ENCODE measurements at regions not wholly inside any gene's neighbourhood (a gene's known extent, or its start where the extent isn't known, plus 50 kb on each side); places are given as distances from the start of the nearest gene placed in this dataset.
"Not testable (repeated sequence)": the region's sequence is repeated elsewhere in the genome, so short reads cannot be mapped to it uniquely, and the experiment has no call there.

GRCh38 chr4:134627366-134627765 is 425.8 kb upstream of the PABPC4L start:
- in situ Hi-C loops (cut with MboI; ENCODE audit: low sequenced_read_pairs), result no loop called here
- Histone ChIP-seq H3K36me3 (replicated peaks) (no peaks in the 10 kb centered on the region), H3K4me3 (no peak overlapping the region), H3K27me3 (ENCODE audit: low read depth) (no peaks in the 10 kb centered on the region), H3K4me1 (peaks cover 22% of the 10 kb centered on the region), H3K9me3 (no peaks in the 10 kb centered on the region)
- no peak for DNase-seq (ENCODE audit: low spot score in 2 of 2)

GRCh38 chr4:134624365-134624764 is 422.8 kb upstream of the PABPC4L start:
- Histone ChIP-seq H3K4me3 (no peak overlapping the region), H3K9me3 (no peaks in the 10 kb centered on the region), H3K4me1 (peaks cover 22% of the 10 kb centered on the region), H3K36me3 (replicated peaks) (no peaks in the 10 kb centered on the region), H3K27me3 (ENCODE audit: low read depth) (no peaks in the 10 kb centered on the region)
- in situ Hi-C loops (cut with MboI; ENCODE audit: low sequenced_read_pairs), result no loop called here
- DNase-seq (ENCODE audit: low spot score in 2 of 2), result peak; percentile 38 to 97

GRCh38 chr4:134622626-134623575 is 421.3 kb upstream of the PABPC4L start:
- in situ Hi-C loops (cut with MboI; ENCODE audit: low sequenced_read_pairs); H3K36me3 ChIP-seq (replicated peaks); DNase-seq (ENCODE audit: low spot score in 2 of 2); H3K4me3 ChIP-seq; H3K9me3 ChIP-seq; H3K27me3 ChIP-seq (ENCODE audit: low read depth): not testable (repeated sequence)
- H3K4me1 ChIP-seq, result peaks cover 22% of the 10 kb centered on the region

- Histone ChIP-seq H3K9me3 (no peaks in the 10 kb centered on the region), H3K36me3 (replicated peaks) (no peaks in the 10 kb centered on the region), H3K4me1 (peaks cover 22% of the 10 kb centered on the region), H3K27me3 (ENCODE audit: low read depth) (no peaks in the 10 kb centered on the region), H3K4me3 (no peak overlapping the region)
- in situ Hi-C loops (cut with MboI; ENCODE audit: low sequenced_read_pairs), result no loop called here
- no peak for DNase-seq (ENCODE audit: low spot score in 2 of 2)
Measured at GRCh38 chr4:134622199-134622598, 420.6 kb upstream of the PABPC4L start.

GRCh38 chr4:134621715-134622114 is 420.1 kb upstream of the PABPC4L start:
- H3K4me3 ChIP-seq; H3K27me3 ChIP-seq (ENCODE audit: low read depth); DNase-seq (ENCODE audit: low spot score in 2 of 2); H3K9me3 ChIP-seq; in situ Hi-C loops (cut with MboI; ENCODE audit: low sequenced_read_pairs); H3K36me3 ChIP-seq (replicated peaks): not testable (repeated sequence)
- peaks cover 22% of the 10 kb centered on the region for H3K4me1 ChIP-seq

- Histone ChIP-seq H3K36me3 (replicated peaks) (no peaks in the 10 kb centered on the region), H3K4me1 (no peaks in the 10 kb centered on the region; the same call in 1 of the 2 replicates), H3K27me3 (ENCODE audit: low read depth) (no peaks in the 10 kb centered on the region), H3K4me3 (no peak overlapping the region), H3K9me3 (no peaks in the 10 kb centered on the region)
- in situ Hi-C loops (cut with MboI; ENCODE audit: low sequenced_read_pairs), result no loop called here
- DNase-seq (ENCODE audit: low spot score in 2 of 2), result no peak
Measured at GRCh38 chr4:134610956-134611355, 409.4 kb upstream of the PABPC4L start.

- no peaks in the 10 kb centered on the region for H3K9me3 ChIP-seq
Measured at GRCh38 chr4:134610172-134610571, 408.6 kb upstream of the PABPC4L start.

GRCh38 chr4:134601706-134602105 is 400.1 kb upstream of the PABPC4L start:
- in situ Hi-C loops (cut with MboI; ENCODE audit: low sequenced_read_pairs), result no loop called here
- no peaks in the 10 kb centered on the region for H3K9me3 ChIP-seq
- no peaks in the 10 kb centered on the region for H3K36me3 ChIP-seq (replicated peaks)
- no peak for DNase-seq (ENCODE audit: low spot score in 2 of 2)
- H3K4me1 ChIP-seq, result no peaks in the 10 kb centered on the region
- no peak overlapping the region for H3K4me3 ChIP-seq
- no peaks in the 10 kb centered on the region for H3K27me3 ChIP-seq (ENCODE audit: low read depth)

More at GRCh38 chr4:134610172-134610571, 408.6 kb upstream of the PABPC4L start:
- no peak for DNase-seq (ENCODE audit: low spot score in 2 of 2)
- no peaks in the 10 kb centered on the region; the same call in 1 of the 2 replicates for H3K4me1 ChIP-seq
- in situ Hi-C loops (cut with MboI; ENCODE audit: low sequenced_read_pairs), result no loop called here
- H3K27me3 ChIP-seq (ENCODE audit: low read depth), result no peaks in the 10 kb centered on the region
- H3K4me3 ChIP-seq, result no peak overlapping the region
- no peaks in the 10 kb centered on the region for H3K36me3 ChIP-seq (replicated peaks)

- no peaks in the 10 kb centered on the region for H3K27me3 ChIP-seq (ENCODE audit: low read depth)
- no peaks in the 10 kb centered on the region for H3K9me3 ChIP-seq
- in situ Hi-C loops (cut with MboI; ENCODE audit: low sequenced_read_pairs), result no loop called here
- no peaks in the 10 kb centered on the region for H3K36me3 ChIP-seq (replicated peaks)
- no peak for DNase-seq (ENCODE audit: low spot score in 2 of 2)
- no peak overlapping the region for H3K4me3 ChIP-seq
- no peaks in the 10 kb centered on the region for H3K4me1 ChIP-seq
Measured at GRCh38 chr4:134591326-134591725, 389.7 kb upstream of the PABPC4L start.

GRCh38 chr4:134585972-134586371 is 384.4 kb upstream of the PABPC4L start:
- no peaks in the 10 kb centered on the region for H3K36me3 ChIP-seq (replicated peaks)
- H3K4me3 ChIP-seq, result no peak overlapping the region
- H3K9me3 ChIP-seq, result no peaks in the 10 kb centered on the region
- no peak for DNase-seq (ENCODE audit: low spot score in 2 of 2)
- peaks cover 7% of the 10 kb centered on the region for H3K4me1 ChIP-seq
- no peaks in the 10 kb centered on the region for H3K27me3 ChIP-seq (ENCODE audit: low read depth)
- in situ Hi-C loops (cut with MboI; ENCODE audit: low sequenced_read_pairs), result no loop called here

- no peak for DNase-seq (ENCODE audit: low spot score in 2 of 2)
- H3K9me3 ChIP-seq, result no peaks in the 10 kb centered on the region
- H3K36me3 ChIP-seq (replicated peaks), result no peaks in the 10 kb centered on the region
- no peaks in the 10 kb centered on the region for H3K4me1 ChIP-seq
- H3K4me3 ChIP-seq, result no peak overlapping the region
- no peaks in the 10 kb centered on the region for H3K27me3 ChIP-seq (ENCODE audit: low read depth)
- in situ Hi-C loops (cut with MboI; ENCODE audit: low sequenced_read_pairs), result no loop called here
Measured at GRCh38 chr4:134567461-134567860, 365.9 kb upstream of the PABPC4L start.

- Histone ChIP-seq H3K36me3 (replicated peaks) (no peaks in the 10 kb centered on the region), H3K27me3 (ENCODE audit: low read depth) (no peaks in the 10 kb centered on the region), H3K4me3 (no peak overlapping the region), H3K9me3 (no peaks in the 10 kb centered on the region), H3K4me1 (no peaks in the 10 kb centered on the region)
- DNase-seq (ENCODE audit: low spot score in 2 of 2), result no peak
- in situ Hi-C loops (cut with MboI; ENCODE audit: low sequenced_read_pairs), result no loop called here
Measured at GRCh38 chr4:134560728-134561127, 359.1 kb upstream of the PABPC4L start.

GRCh38 chr4:134552063-134552462 is 350.5 kb upstream of the PABPC4L start:
- Histone ChIP-seq H3K9me3 (no peaks in the 10 kb centered on the region), H3K4me3 (no peak overlapping the region), H3K36me3 (replicated peaks) (no peaks in the 10 kb centered on the region), H3K4me1 (no peaks in the 10 kb centered on the region), H3K27me3 (ENCODE audit: low read depth) (no peaks in the 10 kb centered on the region)
- DNase-seq (ENCODE audit: low spot score in 2 of 2), result no peak
- in situ Hi-C loops (cut with MboI; ENCODE audit: low sequenced_read_pairs), result no loop called here

GRCh38 chr4:134551348-134551747 is 349.8 kb upstream of the PABPC4L start:
- H3K4me1 ChIP-seq, result no peaks in the 10 kb centered on the region

More at GRCh38 chr4:134551348-134551747, 349.8 kb upstream of the PABPC4L start:
- no peaks in the 10 kb centered on the region for H3K27me3 ChIP-seq (ENCODE audit: low read depth)
- H3K4me3 ChIP-seq, result no peak overlapping the region
- no peaks in the 10 kb centered on the region for H3K36me3 ChIP-seq (replicated peaks)
- no peak for DNase-seq (ENCODE audit: low spot score in 2 of 2)
- no peaks in the 10 kb centered on the region for H3K9me3 ChIP-seq
- in situ Hi-C loops (cut with MboI; ENCODE audit: low sequenced_read_pairs), result no loop called here

Data from HAP-1 (cell line).